Kidney tubule cell (primary cell): ENCODE measurements at regions not wholly inside any gene's neighbourhood (a gene's known extent, or its start where the extent isn't known, plus 50 kb on each side); places are given as distances from the start of the nearest gene placed in this dataset.

Experiments used
- DNase-seq: peaks from one replicate; pipeline ENCODE4 v3.0.0-alpha.2; 2018; ENCODE audit warnings: low spot score

- peak; percentile 81 for DNase-seq
Observed at GRCh38 chr1:95167503-95167902, 50.3 kb downstream of the TLCD4 start.

DNA sequence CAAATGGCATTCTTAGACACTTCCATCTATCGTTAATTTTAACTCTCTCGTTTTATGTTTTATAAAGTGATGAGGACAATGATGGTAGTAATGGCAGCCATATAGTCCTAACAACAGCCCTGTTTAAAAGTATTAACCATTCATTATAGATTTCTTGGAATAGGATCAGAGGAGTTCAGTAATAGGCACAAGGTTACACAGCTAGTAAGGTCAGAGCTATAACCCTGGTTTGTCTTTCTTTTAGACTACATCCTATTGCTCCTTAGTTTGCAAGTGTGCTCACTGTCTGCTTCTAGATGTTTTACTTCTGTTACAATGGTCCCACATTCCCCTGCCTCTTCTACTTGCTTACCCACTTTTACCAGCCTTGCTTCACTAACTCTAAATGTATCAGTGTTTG is 50.9 kb downstream of the TLCD4 start:
- DNase-seq: no peak

GRCh38 chr1:95168761-95169351 is 51.7 kb downstream of the TLCD4 start:
- DNase-seq: peak; percentile 24

- peak; percentile 92 for DNase-seq
Observed at GRCh38 chr1:95169548-95169947, 52.4 kb downstream of the TLCD4 start.

GRCh38 chr1:95171270-95172245 is 54.4 kb downstream of the TLCD4 start:
- DNase-seq: no peak

DNA sequence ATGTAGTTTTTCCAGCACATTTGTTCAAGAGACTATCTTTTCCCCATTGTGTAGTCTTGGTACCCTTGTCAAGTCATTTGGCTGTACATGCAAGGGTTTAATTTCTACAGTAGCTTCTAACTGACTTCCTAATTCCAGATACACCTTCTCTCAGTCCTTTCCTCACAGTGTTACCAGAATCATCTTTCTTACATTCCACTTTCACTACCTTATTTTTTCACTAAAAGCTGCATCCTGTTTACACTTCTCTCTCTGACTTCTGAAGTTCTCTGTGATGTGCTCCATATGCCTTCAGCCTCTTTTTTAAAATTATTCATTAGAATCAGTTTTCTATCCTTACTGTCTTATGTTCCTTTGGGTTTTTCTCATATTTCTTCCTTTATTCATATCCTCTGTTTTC is 57.1 kb upstream of the RWDD3 start:
- DNase-seq: no peak

GRCh38 chr1:95179205-95179986 is 54.6 kb upstream of the RWDD3 start:
- no peak for DNase-seq

GRCh38 chr1:95180371-95180770 is 53.6 kb upstream of the RWDD3 start:
- DNase-seq: no peak

DNA sequence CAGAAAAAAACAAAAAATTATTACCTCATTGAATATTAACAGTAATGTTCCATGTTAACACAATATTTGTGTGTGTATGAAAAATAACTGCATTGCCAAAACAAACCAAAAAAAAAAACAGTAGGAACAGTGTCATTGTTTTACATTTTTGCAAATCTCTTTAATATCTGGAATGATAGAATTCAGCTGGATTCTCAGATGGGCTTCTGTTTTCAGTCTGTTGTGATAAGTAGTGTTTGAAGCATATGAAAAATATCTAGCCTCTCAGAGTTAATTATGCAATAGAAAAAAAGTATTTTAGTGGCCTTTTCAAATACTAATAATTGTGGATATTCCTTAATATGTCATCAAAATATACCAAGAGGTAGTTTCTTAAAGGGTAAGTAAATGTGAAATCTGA is 52.9 kb upstream of the RWDD3 start:
- no peak for DNase-seq

DNA sequence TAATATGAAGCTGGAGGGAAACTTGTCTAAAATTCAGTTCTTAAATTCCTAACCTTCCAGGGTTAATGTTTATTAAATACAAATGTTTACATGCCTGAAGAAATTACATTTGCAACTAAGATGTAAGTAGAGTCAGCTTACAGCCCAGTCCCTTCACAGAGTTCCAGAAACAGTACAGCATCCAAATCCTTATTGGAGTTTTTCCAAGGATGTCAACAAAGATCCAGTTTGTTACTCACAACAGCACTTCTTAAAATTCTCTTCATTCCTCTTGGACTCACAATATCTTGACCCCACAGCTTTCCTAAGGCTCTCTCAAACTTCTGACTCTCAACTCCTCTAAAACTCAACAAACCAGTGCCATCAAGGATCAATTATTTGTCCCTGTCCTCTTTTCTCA is 50.1 kb upstream of the RWDD3 start:
- DNase-seq: no peak
